ENCODE measurements at regions not wholly inside any gene's neighbourhood (a gene's known extent, or its start where the extent isn't known, plus 50 kb on each side); places are given as distances from the start of the nearest gene placed in this dataset.

- peaks cover 5% of the 10 kb centered on the region for H3K9me3 ChIP-seq (ENCODE audit: control insufficient read depth, low read length)
Measured at GRCh38 chr4:18568600-18568999, 547.0 kb upstream of the LCORL start.

DNA sequence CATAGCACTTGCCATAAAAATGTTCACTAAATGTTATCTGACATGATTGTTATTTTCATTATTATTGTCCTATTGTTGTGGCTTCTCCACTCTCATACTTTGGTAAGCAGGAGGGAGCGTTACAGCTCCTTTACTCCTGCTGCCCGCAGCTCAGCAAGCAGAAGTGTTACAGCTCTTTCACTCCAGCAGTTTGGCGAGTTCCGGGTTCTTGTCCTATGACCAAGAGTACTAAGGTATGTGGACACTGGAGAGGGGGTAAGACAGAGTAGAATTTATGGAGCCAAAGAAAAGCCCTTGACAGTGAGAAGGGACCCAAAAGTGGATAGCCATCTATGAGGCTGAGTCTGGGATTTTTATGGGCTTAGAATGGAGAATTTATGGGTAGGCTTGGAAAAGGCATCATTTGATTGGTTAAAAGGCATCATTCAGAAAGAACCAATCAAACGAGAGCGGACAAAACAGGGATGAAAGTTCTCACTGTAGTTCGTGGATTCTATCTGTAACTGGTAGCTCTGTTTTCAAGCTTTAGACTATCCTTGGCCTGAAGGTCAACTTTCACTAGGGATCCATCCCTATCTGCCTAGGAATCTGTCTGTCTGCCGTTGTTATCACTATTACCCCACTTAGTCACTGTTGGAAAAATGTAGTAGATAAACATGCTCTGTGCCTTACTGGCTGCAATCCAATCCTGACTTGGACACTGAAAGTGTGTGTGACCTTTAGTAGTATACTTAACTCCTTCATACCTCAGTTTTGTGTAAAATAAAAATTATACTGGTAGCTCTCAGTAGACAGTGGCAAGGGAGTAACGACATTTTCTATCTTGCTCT lies 545.6 kb upstream of the LCORL start:
- WGBS, 2 experiments (ENCODE audit: insufficient coverage in 2 of 2), result 92 to 94% methylated on average over 3 to 6 of the region's 9 CpGs
- Histone ChIP-seq H3K9me3 (ENCODE audit: control insufficient read depth, low read length) (peaks cover 5% of the 10 kb centered on the region), H3K36me3 (ENCODE audit: control insufficient read depth, insufficient read depth, low read length) (no peaks in the 10 kb centered on the region)

More at GRCh38 chr4:18568600-18568999, 547.0 kb upstream of the LCORL start:
- H3K36me3 ChIP-seq (ENCODE audit: control insufficient read depth, insufficient read depth, low read length), result no peaks in the 10 kb centered on the region
- H3K4me1 ChIP-seq (ENCODE audit: control insufficient read depth, insufficient read depth, low read length, poor library complexity, severe bottlenecking), result peaks cover 3% of the 10 kb centered on the region
- no peak overlapping the region for H3K4me3 ChIP-seq (ENCODE audit: extremely low read depth, insufficient read depth, low read length, poor library complexity, severe bottlenecking)
- 75% methylated on average over 1 of the region's 2 CpGs; no CpG with 5 or more reads in 1 of the 2 experiments for WGBS, 2 experiments (ENCODE audit: insufficient coverage in 2 of 2)
- H3K27ac ChIP-seq (ENCODE audit: low read depth, low read length, severe bottlenecking), result no peak overlapping the region

GRCh38 chr4:18559492-18559891 lies 537.9 kb upstream of the LCORL start:
- H3K36me3 ChIP-seq (ENCODE audit: control insufficient read depth, insufficient read depth, low read length), result no peaks in the 10 kb centered on the region
- no peak overlapping the region for H3K4me3 ChIP-seq (ENCODE audit: extremely low read depth, insufficient read depth, low read length, poor library complexity, severe bottlenecking)
- H3K4me1 ChIP-seq (ENCODE audit: control insufficient read depth, insufficient read depth, low read length, poor library complexity, severe bottlenecking), result no peaks in the 10 kb centered on the region
- H3K9me3 ChIP-seq (ENCODE audit: control insufficient read depth, low read length), result no peaks in the 10 kb centered on the region
- WGBS, 2 experiments (ENCODE audit: insufficient coverage in 2 of 2), result 80 to 83% methylated on average over 1 to 3 of the region's 3 CpGs
- H3K27ac ChIP-seq (ENCODE audit: low read depth, low read length, severe bottlenecking), result no peak overlapping the region

More for the DNA sequence above, 545.6 kb upstream of the LCORL start:
- Histone ChIP-seq H3K27ac (ENCODE audit: low read depth, low read length, severe bottlenecking) (no peak overlapping the region), H3K4me1 (ENCODE audit: control insufficient read depth, insufficient read depth, low read length, poor library complexity, severe bottlenecking) (peaks cover 3% of the 10 kb centered on the region), H3K4me3 (ENCODE audit: extremely low read depth, insufficient read depth, low read length, poor library complexity, severe bottlenecking) (no peak overlapping the region)

GRCh38 chr4:18556402-18556801 lies 534.8 kb upstream of the LCORL start:
- Histone ChIP-seq H3K4me1 (ENCODE audit: control insufficient read depth, insufficient read depth, low read length, poor library complexity, severe bottlenecking) (no peaks in the 10 kb centered on the region), H3K9me3 (ENCODE audit: control insufficient read depth, low read length) (no peaks in the 10 kb centered on the region), H3K36me3 (ENCODE audit: control insufficient read depth, insufficient read depth, low read length) (no peaks in the 10 kb centered on the region), H3K27ac (ENCODE audit: low read depth, low read length, severe bottlenecking) (no peak overlapping the region), H3K4me3 (ENCODE audit: extremely low read depth, insufficient read depth, low read length, poor library complexity, severe bottlenecking) (no peak overlapping the region)
- 89% methylated on average over 1 of the region's 1 CpG; no CpG with 5 or more reads in 1 of the 2 experiments for WGBS, 2 experiments (ENCODE audit: insufficient coverage in 2 of 2)

DNA sequence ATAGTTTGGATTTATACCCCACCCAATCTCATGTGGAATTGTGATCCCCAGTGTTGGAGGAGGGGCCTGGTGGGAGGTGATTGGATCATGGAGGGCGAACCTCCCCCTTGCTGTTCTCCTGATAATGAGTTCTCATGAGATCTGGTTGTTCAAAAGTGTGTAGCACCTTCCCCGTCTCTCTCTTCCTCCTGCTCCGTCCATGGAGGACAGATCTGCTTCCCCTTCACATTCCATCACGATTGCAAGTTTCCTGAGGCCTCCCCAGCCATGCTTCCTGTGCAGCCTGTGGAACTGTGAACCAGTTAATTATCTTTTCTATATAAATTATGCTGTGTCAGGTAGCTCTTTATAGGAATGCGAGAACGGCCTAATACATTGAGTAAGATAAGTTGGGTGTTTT lies 518.8 kb upstream of the LCORL start:
- Histone ChIP-seq H3K36me3 (ENCODE audit: control insufficient read depth, insufficient read depth, low read length) (no peaks in the 10 kb centered on the region), H3K4me3 (ENCODE audit: extremely low read depth, insufficient read depth, low read length, poor library complexity, severe bottlenecking) (no peak overlapping the region), H3K27ac (ENCODE audit: low read depth, low read length, severe bottlenecking) (no peak overlapping the region), H3K4me1 (ENCODE audit: control insufficient read depth, insufficient read depth, low read length, poor library complexity, severe bottlenecking) (no peaks in the 10 kb centered on the region), H3K9me3 (ENCODE audit: control insufficient read depth, low read length) (no peaks in the 10 kb centered on the region)
- 80% methylated on average over 1 of the region's 6 CpGs; no CpG with 5 or more reads in 1 of the 2 experiments for WGBS, 2 experiments (ENCODE audit: insufficient coverage in 2 of 2)

GRCh38 chr4:18538121-18538520 lies 516.6 kb upstream of the LCORL start:
- Histone ChIP-seq H3K4me3 (ENCODE audit: extremely low read depth, insufficient read depth, low read length, poor library complexity, severe bottlenecking) (no peak overlapping the region), H3K36me3 (ENCODE audit: control insufficient read depth, insufficient read depth, low read length) (no peaks in the 10 kb centered on the region), H3K4me1 (ENCODE audit: control insufficient read depth, insufficient read depth, low read length, poor library complexity, severe bottlenecking) (peaks cover 5% of the 10 kb centered on the region), H3K9me3 (ENCODE audit: control insufficient read depth, low read length) (no peaks in the 10 kb centered on the region), H3K27ac (ENCODE audit: low read depth, low read length, severe bottlenecking) (no peak overlapping the region)
- WGBS, 2 experiments (ENCODE audit: insufficient coverage in 2 of 2), result no CpG with 5 or more reads among the region's 2 CpGs

GRCh38 chr4:18536428-18536827 lies 514.9 kb upstream of the LCORL start:
- no peak overlapping the region for H3K4me3 ChIP-seq (ENCODE audit: extremely low read depth, insufficient read depth, low read length, poor library complexity, severe bottlenecking)
- WGBS, 2 experiments (ENCODE audit: insufficient coverage in 2 of 2), result 72 to 88% methylated on average over 2 of the region's 2 CpGs
- H3K36me3 ChIP-seq (ENCODE audit: control insufficient read depth, insufficient read depth, low read length), result no peaks in the 10 kb centered on the region
- H3K27ac ChIP-seq (ENCODE audit: low read depth, low read length, severe bottlenecking), result no peak overlapping the region
- H3K4me1 ChIP-seq (ENCODE audit: control insufficient read depth, insufficient read depth, low read length, poor library complexity, severe bottlenecking), result peaks cover 5% of the 10 kb centered on the region
- no peaks in the 10 kb centered on the region for H3K9me3 ChIP-seq (ENCODE audit: control insufficient read depth, low read length)

DNA sequence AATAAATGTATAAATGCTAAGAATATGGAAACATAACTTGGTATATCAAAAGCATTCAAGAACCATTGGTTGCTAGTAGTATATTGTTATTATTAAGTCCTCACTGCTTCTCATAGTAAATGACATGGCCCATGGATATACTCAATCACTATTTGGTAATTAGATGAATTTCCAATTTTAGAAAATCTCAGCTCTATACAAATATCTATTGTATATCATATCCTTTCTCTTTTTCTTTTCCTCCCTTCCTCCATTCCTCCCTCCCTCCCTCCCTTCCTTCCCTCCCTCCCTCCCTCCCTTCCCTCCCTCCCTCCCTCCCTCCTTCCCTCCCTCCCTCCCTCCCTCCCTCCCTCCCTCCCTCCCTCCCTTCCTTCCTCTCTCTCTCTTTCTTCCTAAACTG lies 514.4 kb upstream of the LCORL start:
- Histone ChIP-seq H3K36me3 (ENCODE audit: control insufficient read depth, insufficient read depth, low read length) (no peaks in the 10 kb centered on the region), H3K4me1 (ENCODE audit: control insufficient read depth, insufficient read depth, low read length, poor library complexity, severe bottlenecking) (peaks cover 5% of the 10 kb centered on the region), H3K9me3 (ENCODE audit: control insufficient read depth, low read length) (no peaks in the 10 kb centered on the region), H3K4me3 (ENCODE audit: extremely low read depth, insufficient read depth, low read length, poor library complexity, severe bottlenecking) (no peak overlapping the region), H3K27ac (ENCODE audit: low read depth, low read length, severe bottlenecking) (no peak overlapping the region)

- Histone ChIP-seq H3K27ac (ENCODE audit: low read depth, low read length, severe bottlenecking) (no peak overlapping the region), H3K4me1 (ENCODE audit: control insufficient read depth, insufficient read depth, low read length, poor library complexity, severe bottlenecking) (peaks cover 5% of the 10 kb centered on the region), H3K9me3 (ENCODE audit: control insufficient read depth, low read length) (no peaks in the 10 kb centered on the region), H3K4me3 (ENCODE audit: extremely low read depth, insufficient read depth, low read length, poor library complexity, severe bottlenecking) (no peak overlapping the region), H3K36me3 (ENCODE audit: control insufficient read depth, insufficient read depth, low read length) (no peaks in the 10 kb centered on the region)
- WGBS, 2 experiments (ENCODE audit: insufficient coverage in 2 of 2), result 90 to 91% methylated on average over 3 of the region's 3 CpGs
Measured at GRCh38 chr4:18533262-18533775, 511.8 kb upstream of the LCORL start.

DNA sequence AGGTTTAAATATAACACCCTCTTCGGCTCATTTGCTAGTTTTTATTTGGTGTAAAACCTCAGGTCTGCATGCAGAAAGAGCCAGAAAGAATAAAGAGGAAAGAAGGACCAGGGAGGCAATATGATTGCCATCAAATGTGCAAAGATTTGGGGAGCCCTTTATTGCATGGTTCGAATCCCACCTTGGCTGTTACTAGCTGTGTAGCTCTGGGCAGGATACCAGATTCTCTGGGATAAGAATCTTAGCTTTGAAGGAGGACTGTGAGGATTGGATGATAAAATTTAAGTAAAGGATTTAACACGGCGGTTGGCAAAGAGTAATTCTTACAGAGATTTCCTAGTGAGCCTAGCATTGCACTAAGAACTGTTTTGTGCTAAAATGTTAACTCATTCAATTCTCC lies 510.2 kb upstream of the LCORL start:
- Histone ChIP-seq H3K4me3 (ENCODE audit: extremely low read depth, insufficient read depth, low read length, poor library complexity, severe bottlenecking) (no peak overlapping the region), H3K27ac (ENCODE audit: low read depth, low read length, severe bottlenecking) (no peak overlapping the region), H3K36me3 (ENCODE audit: control insufficient read depth, insufficient read depth, low read length) (no peaks in the 10 kb centered on the region), H3K4me1 (ENCODE audit: control insufficient read depth, insufficient read depth, low read length, poor library complexity, severe bottlenecking) (peaks cover 5% of the 10 kb centered on the region), H3K9me3 (ENCODE audit: control insufficient read depth, low read length) (no peaks in the 10 kb centered on the region)
- WGBS, 2 experiments (ENCODE audit: insufficient coverage in 2 of 2), result 82 to 93% methylated on average over 1 to 4 of the region's 4 CpGs

GRCh38 chr4:18529482-18529881 lies 507.9 kb upstream of the LCORL start:
- no peaks in the 10 kb centered on the region for H3K9me3 ChIP-seq (ENCODE audit: control insufficient read depth, low read length)
- H3K36me3 ChIP-seq (ENCODE audit: control insufficient read depth, insufficient read depth, low read length), result no peaks in the 10 kb centered on the region
- H3K27ac ChIP-seq (ENCODE audit: low read depth, low read length, severe bottlenecking), result no peak overlapping the region
- no peak overlapping the region for H3K4me3 ChIP-seq (ENCODE audit: extremely low read depth, insufficient read depth, low read length, poor library complexity, severe bottlenecking)
- peaks cover 5% of the 10 kb centered on the region for H3K4me1 ChIP-seq (ENCODE audit: control insufficient read depth, insufficient read depth, low read length, poor library complexity, severe bottlenecking)
